NAMALWA (cell line): ENCODE measurements at regions not wholly inside any gene's neighbourhood (a gene's known extent, or its start where the extent isn't known, plus 50 kb on each side); places are given as distances from the start of the nearest gene placed in this dataset.

Experiments
- DNase-seq: peaks from one replicate; pipeline ENCODE4 v3.0.0-alpha.2; 2015; ENCODE audit warnings: low spot score

- DNase-seq, result no peak
These were observed 225.7 kb downstream of the DPH6 start for GRCh38 chr15:35320158-35320780.

GRCh38 chr15:35319354-35319753 is 226.6 kb downstream of the DPH6 start:
- no peak for DNase-seq

- DNase-seq, result no peak
These were observed 228.7 kb downstream of the DPH6 start for GRCh38 chr15:35317217-35317616.

GRCh38 chr15:35312344-35312743 is 227.2 kb upstream of the NANOGP8 start:
- DNase-seq, result no peak

- no peak for DNase-seq
These were observed 226.5 kb upstream of the NANOGP8 start for GRCh38 chr15:35311615-35312014.

- DNase-seq, result no peak
These were observed 224.8 kb upstream of the NANOGP8 start for GRCh38 chr15:35309886-35310285.

GRCh38 chr15:35308802-35309201 is 223.7 kb upstream of the NANOGP8 start:
- no peak for DNase-seq

- DNase-seq, result no peak
These were observed 222.6 kb upstream of the NANOGP8 start for GRCh38 chr15:35307676-35308075.

GRCh38 chr15:35307026-35307425 is 221.9 kb upstream of the NANOGP8 start:
- DNase-seq, result no peak

- DNase-seq, result no peak
These were observed 221.4 kb upstream of the NANOGP8 start for GRCh38 chr15:35306361-35306981.

- no peak for DNase-seq
These were observed 220.9 kb upstream of the NANOGP8 start for GRCh38 chr15:35305946-35306345.

- DNase-seq, result no peak
These were observed 220.0 kb upstream of the NANOGP8 start for GRCh38 chr15:35305031-35305550.

GRCh38 chr15:35304389-35304788 is 219.3 kb upstream of the NANOGP8 start:
- DNase-seq, result no peak

- DNase-seq, result no peak
These were observed 217.2 kb upstream of the NANOGP8 start for GRCh38 chr15:35302334-35302733.

GRCh38 chr15:35301088-35301487 is 216.0 kb upstream of the NANOGP8 start:
- DNase-seq, result no peak

GRCh38 chr15:35299059-35299735 is 214.1 kb upstream of the NANOGP8 start:
- DNase-seq, result no peak

- no peak for DNase-seq
These were observed 213.4 kb upstream of the NANOGP8 start for GRCh38 chr15:35298509-35298908.

GRCh38 chr15:35293353-35294130 is 208.4 kb upstream of the NANOGP8 start:
- no peak for DNase-seq

- no peak for DNase-seq
These were observed 205.2 kb upstream of the NANOGP8 start for GRCh38 chr15:35290301-35290721.

GRCh38 chr15:35289024-35289617 is 204.0 kb upstream of the NANOGP8 start:
- DNase-seq, result peak; percentile 48

GRCh38 chr15:35288580-35288979 is 203.5 kb upstream of the NANOGP8 start:
- no peak for DNase-seq

- DNase-seq, result no peak
These were observed 201.6 kb upstream of the NANOGP8 start for GRCh38 chr15:35286721-35287120.
